ENCODE measurements at regions not wholly inside any gene's neighbourhood (a gene's known extent, or its start where the extent isn't known, plus 50 kb on each side); places are given as distances from the start of the nearest gene placed in this dataset.

- no peak for DNase-seq
Observed at GRCh38 chr1:71170925-71171324, 90.1 kb upstream of the ZRANB2 start.

- DNase-seq: no peak
Observed at GRCh38 chr1:71167505-71167904, 86.7 kb upstream of the ZRANB2 start.

GRCh38 chr1:71166178-71167173, 85.6 kb upstream of the ZRANB2 start:
- DNase-seq: peak; percentile 30

- no peak for DNase-seq
Observed at GRCh38 chr1:71157715-71158114, 76.9 kb upstream of the ZRANB2 start.

GRCh38 chr1:71157151-71157550, 76.3 kb upstream of the ZRANB2 start:
- no peak for DNase-seq

- no peak for DNase-seq
Observed at GRCh38 chr1:71156590-71156989, 75.8 kb upstream of the ZRANB2 start.

- DNase-seq: no peak
Observed at GRCh38 chr1:71154429-71154828, 73.6 kb upstream of the ZRANB2 start.

- DNase-seq: no peak
Observed at GRCh38 chr1:71153826-71154225, 73.0 kb upstream of the ZRANB2 start.

- DNase-seq: no peak
Observed at GRCh38 chr1:71147637-71148360, 67.0 kb upstream of the ZRANB2 start.

- DNase-seq: no peak
Observed at GRCh38 chr1:71135571-71135970, 54.7 kb upstream of the ZRANB2 start.
